SK-N-SH (cell line): ENCODE measurements at regions not wholly inside any gene's neighbourhood (a gene's known extent, or its start where the extent isn't known, plus 50 kb on each side); places are given as distances from the start of the nearest gene placed in this dataset.

ENCODE experiments used
- CTCF ChIA-PET: fragments of 300-600, 350-600 bp; formaldehyde crosslinking; extraction: SDS; loops from one replicate; lab custom pipeline; 2021; lab: Yijun Ruan, JAX
- POLR2A ChIA-PET: fragments of 350-600 bp; sonication (Branson Sonifier 250); formaldehyde crosslinking; extraction: SDS; loops from one replicate; lab custom pipeline; 2020; ENCODE audit warnings: antibody characterized with exemption, inconsistent platforms; lab: Yijun Ruan, JAX
- DNase-seq: peaks from one replicate; pipeline ENCODE4 v3.0.0; 2012
- H2AFZ ChIP-seq: fragments of 200-600 bp; sonication (generic); 2 replicates; pipeline ENCODE4 v1.8.1; 2016; ENCODE audit warnings: antibody characterized with exemption, mild to moderate bottlenecking, low read depth
- H3F3A ChIP-seq: fragments of 200-600 bp; sonication (generic); replicated peaks from 2 replicates; pipeline ENCODE3; 2016; ENCODE audit warnings: antibody characterized with exemption, mild to moderate bottlenecking; ENCODE audit not compliant: insufficient read depth
- H3K27ac ChIP-seq, 2 experiments: fragments of 200-500 bp in 1 of 2; fragments of 200-600 bp in 1 of 2; sonication (Bioruptor generic) in 1 of 2; sonication (generic), shearing (Covaris generic) in 1 of 2; 2 replicates each; pipeline versions ENCODE4 v1.5.1 to v1.6.1; 2014 to 2016; ENCODE audit warnings: low read depth in 2 of 2, inconsistent platforms in 1 of 2, low read length in 1 of 2, mild to moderate bottlenecking in 1 of 2, mixed read lengths in 1 of 2
- H3K27me3 ChIP-seq: fragments of 200-600 bp; sonication (generic), shearing (Covaris generic); 2 replicates; pipeline ENCODE4 v1.6.1; 2016; ENCODE audit warnings: mixed run types; ENCODE audit not compliant: insufficient read depth
- H3K36me3 ChIP-seq, 2 experiments: fragments of 200-500 bp in 1 of 2; fragments of 200-600 bp in 1 of 2; sonication (Bioruptor generic) in 1 of 2; sonication (generic) in 1 of 2; replicated peaks in 1 of 2; 2 replicates each; pipeline versions ENCODE3 to v1.5.1; 2014 to 2016; ENCODE audit warnings: low read length in 1 of 2, mild to moderate bottlenecking in 1 of 2; ENCODE audit not compliant: insufficient read depth in 2 of 2, control insufficient read depth in 1 of 2
- H3K4me1 ChIP-seq, 2 experiments: fragments of 200-500 bp in 1 of 2; fragments of 200-600 bp in 1 of 2; sonication (Bioruptor generic) in 1 of 2; sonication (generic), shearing (Covaris generic) in 1 of 2; 2 replicates each; pipeline versions ENCODE4 v1.5.1 to v1.6.1; 2014 to 2016; ENCODE audit warnings: low read depth in 1 of 2, low read length in 1 of 2, mixed run types in 1 of 2; ENCODE audit not compliant: insufficient read depth in 2 of 2, control insufficient read depth in 1 of 2
- H3K4me2 ChIP-seq: fragments of 200-600 bp; sonication (generic), shearing (Covaris generic); 2 replicates; pipeline ENCODE4 v1.6.1; 2017; ENCODE audit warnings: mixed run types
- H3K4me3 ChIP-seq, 2 experiments: fragments of 200-500 bp in 1 of 2; fragments of 200-600 bp in 1 of 2; sonication (Bioruptor generic) in 1 of 2; sonication (generic), shearing (Covaris generic) in 1 of 2; 2 replicates each; pipeline versions ENCODE4 v1.5.1 to v1.8.1; 2014 to 2016; ENCODE audit warnings: low read depth in 2 of 2, inconsistent platforms in 1 of 2, low read length in 1 of 2, mild to moderate bottlenecking in 1 of 2, mixed read lengths in 1 of 2, moderate library complexity in 1 of 2
- H3K79me2 ChIP-seq: fragments of 200-600 bp; sonication (generic); 2 replicates; pipeline ENCODE4 v1.8.1; 2017; ENCODE audit warnings: mild to moderate bottlenecking; ENCODE audit not compliant: insufficient read depth
- H3K9ac ChIP-seq: fragments of 200-600 bp; sonication (generic); 2 replicates; pipeline ENCODE4 v1.6.1; 2017; ENCODE audit warnings: mixed run types
- H3K9me2 ChIP-seq: fragments of 200-600 bp; sonication (generic); 2 replicates; pipeline ENCODE4 v1.6.1; 2017; ENCODE audit warnings: mixed run types
- H3K9me3 ChIP-seq: fragments of 200-600 bp; sonication (generic); 2 replicates; pipeline ENCODE4 v1.6.1; 2017; ENCODE audit warnings: mixed run types, mild to moderate bottlenecking, moderate library complexity
- H4K20me1 ChIP-seq: fragments of 200-600 bp; sonication (generic); 2 replicates; pipeline ENCODE4 v1.6.1; 2017; ENCODE audit warnings: mild to moderate bottlenecking, mixed run types; ENCODE audit not compliant: insufficient read depth
- CHD2 ChIP-seq: fragments of 150-350 bp; IDR thresholded peaks from 2 replicates; pipeline ENCODE4 v1.6.1; 2018; ENCODE audit warnings: low read length; ENCODE audit not compliant: partially characterized antibody
- ELF1 ChIP-seq: IDR thresholded peaks from 2 replicates; pipeline ENCODE4 v1.4.0; 2012
- EP300 ChIP-seq, 2 experiments: IDR thresholded peaks; 2 replicates each; pipeline versions ENCODE4 v1.4.0 to v1.6.1; 2012; ENCODE audit warnings: borderline replicate concordance in 1 of 2, low read depth in 1 of 2, low read length in 1 of 2
- FOSL2 ChIP-seq: IDR thresholded peaks from 2 replicates; pipeline ENCODE4 v1.4.0; 2012; ENCODE audit warnings: low read depth, mild to moderate bottlenecking, moderate library complexity, borderline replicate concordance
- FOXJ3 ChIP-seq: sonication (generic); formaldehyde crosslinking; IDR thresholded peaks from 2 replicates; pipeline ENCODE4 v1.5.1; 2020; ENCODE audit warnings: mild to moderate bottlenecking, missing genetic modification reagents
- JUND ChIP-seq: IDR thresholded peaks from 2 replicates; pipeline ENCODE4 v1.4.0; 2012
- MEF2A ChIP-seq: IDR thresholded peaks from 2 replicates; pipeline ENCODE4 v1.4.0; 2012; ENCODE audit warnings: low read depth, borderline replicate concordance
- NRF1 ChIP-seq: IDR thresholded peaks from 2 replicates; pipeline ENCODE4 v1.6.1; 2012; ENCODE audit warnings: low read depth, mild to moderate bottlenecking, low read length
- POLR2AphosphoS5 ChIP-seq: IDR thresholded peaks from 2 replicates; pipeline ENCODE4 v1.6.1; 2012; ENCODE audit warnings: low read depth, low read length
- RCOR1 ChIP-seq: fragments of 150-350 bp; IDR thresholded peaks from 2 replicates; pipeline ENCODE4 v1.6.1; 2017; ENCODE audit warnings: antibody characterized with exemption, low read length
- SIN3A ChIP-seq: IDR thresholded peaks from 2 replicates; pipeline ENCODE4 v1.6.1; 2012; ENCODE audit warnings: low read depth, mild to moderate bottlenecking, low read length, moderate library complexity, borderline replicate concordance
- SMC3 ChIP-seq: IDR thresholded peaks from 2 replicates; pipeline ENCODE4 v1.6.1; 2012; ENCODE audit warnings: low read depth, low read length, improper control_type of control experiment
- WGBS: methylation state at CpG from one replicate; pipeline ENCODE4 v1.1.6; 2017; ENCODE audit warnings: low lambda C conversion rate; 5-methylcytosine and 5-hydroxymethylcytosine counted together
- TF ChIP-seq, protein P1 (sequence below): IDR thresholded peaks from 2 replicates; pipeline ENCODE4 v1.4.0; 2012; ENCODE audit warnings: low read depth, borderline replicate concordance
- TF ChIP-seq, protein P2 (sequence below): IDR thresholded peaks from 2 replicates; pipeline ENCODE4 v1.4.0; 2012; ENCODE audit warnings: low read depth, borderline replicate concordance
- TF ChIP-seq, protein P3 (sequence below): fragments of 150-350 bp; IDR thresholded peaks from 2 replicates; pipeline ENCODE4 v1.6.1; 2016; ENCODE audit warnings: mild to moderate bottlenecking, low read depth, low read length
- TF ChIP-seq, protein P4 (sequence below): IDR thresholded peaks from 2 replicates; pipeline ENCODE4 v1.4.0; 2012; ENCODE audit warnings: low read depth

DNA sequence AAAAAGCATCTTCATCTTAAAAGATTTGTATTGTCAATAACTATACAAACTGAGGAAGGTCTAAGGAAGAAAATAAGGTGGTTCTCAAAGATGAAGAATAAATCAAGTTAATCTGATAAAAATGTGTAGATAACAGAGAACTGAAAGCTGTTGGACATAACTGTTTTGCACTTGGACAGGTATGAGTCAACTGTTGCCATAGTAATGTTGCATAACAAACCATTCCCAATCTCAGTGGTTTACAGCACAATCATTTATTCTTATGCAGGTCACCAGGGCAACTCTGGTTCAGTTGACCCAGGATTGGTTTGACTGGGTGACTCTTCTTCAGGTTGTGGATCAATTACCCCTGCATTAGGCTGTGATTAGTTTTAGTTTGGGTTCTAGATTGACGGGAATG, 2197.7 kb downstream of the ARAP2 start:
- H3F3A ChIP-seq = no peaks in the 10 kb centered on the region
- DNase-seq = no peak
- no peak overlapping the region; a peak in 1 of 4 replicates for H3K27ac ChIP-seq
- H3K4me2 ChIP-seq = no peak overlapping the region
- H3K4me1 ChIP-seq = no peaks in the 10 kb centered on the region
- no peak overlapping the region for H3K4me3 ChIP-seq
- H3K79me2 ChIP-seq = no peaks in the 10 kb centered on the region
- no peaks in the 10 kb centered on the region for H3K27me3 ChIP-seq
- no peaks in the 10 kb centered on the region for H4K20me1 ChIP-seq
- no peaks in the 10 kb centered on the region for H3K9me2 ChIP-seq
- ChIA-PET CTCF (interaction anchor here (0.6 kb wide), 1 partner anchor 33 kb away, joined by 3 read pairs; no protein-coding TSS in a partner anchor), POLR2A (no interaction called here)
- H3K9me3 ChIP-seq = no peaks in the 10 kb centered on the region; the same call in 1 of the 2 replicates
- no peaks in the 10 kb centered on the region for H3K36me3 ChIP-seq
- H2AFZ ChIP-seq = no peak overlapping the region
- H3K9ac ChIP-seq = no peak overlapping the region
- TF ChIP-seq, protein P1, sequence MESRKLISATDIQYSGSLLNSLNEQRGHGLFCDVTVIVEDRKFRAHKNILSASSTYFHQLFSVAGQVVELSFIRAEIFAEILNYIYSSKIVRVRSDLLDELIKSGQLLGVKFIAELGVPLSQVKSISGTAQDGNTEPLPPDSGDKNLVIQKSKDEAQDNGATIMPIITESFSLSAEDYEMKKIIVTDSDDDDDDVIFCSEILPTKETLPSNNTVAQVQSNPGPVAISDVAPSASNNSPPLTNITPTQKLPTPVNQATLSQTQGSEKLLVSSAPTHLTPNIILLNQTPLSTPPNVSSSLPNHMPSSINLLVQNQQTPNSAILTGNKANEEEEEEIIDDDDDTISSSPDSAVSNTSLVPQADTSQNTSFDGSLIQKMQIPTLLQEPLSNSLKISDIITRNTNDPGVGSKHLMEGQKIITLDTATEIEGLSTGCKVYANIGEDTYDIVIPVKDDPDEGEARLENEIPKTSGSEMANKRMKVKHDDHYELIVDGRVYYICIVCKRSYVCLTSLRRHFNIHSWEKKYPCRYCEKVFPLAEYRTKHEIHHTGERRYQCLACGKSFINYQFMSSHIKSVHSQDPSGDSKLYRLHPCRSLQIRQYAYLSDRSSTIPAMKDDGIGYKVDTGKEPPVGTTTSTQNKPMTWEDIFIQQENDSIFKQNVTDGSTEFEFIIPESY = no peak
- TF ChIP-seq SMC3 = no peak
- no peak for TF ChIP-seq POLR2AphosphoS5
- no peak for TF ChIP-seq ELF1
- no peak for TF ChIP-seq CHD2
- no peak for TF ChIP-seq FOXJ3 (CRISPR knock-in tag)
- TF ChIP-seq, protein P2, sequence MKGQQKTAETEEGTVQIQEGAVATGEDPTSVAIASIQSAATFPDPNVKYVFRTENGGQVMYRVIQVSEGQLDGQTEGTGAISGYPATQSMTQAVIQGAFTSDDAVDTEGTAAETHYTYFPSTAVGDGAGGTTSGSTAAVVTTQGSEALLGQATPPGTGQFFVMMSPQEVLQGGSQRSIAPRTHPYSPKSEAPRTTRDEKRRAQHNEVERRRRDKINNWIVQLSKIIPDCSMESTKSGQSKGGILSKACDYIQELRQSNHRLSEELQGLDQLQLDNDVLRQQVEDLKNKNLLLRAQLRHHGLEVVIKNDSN = no peak
- TF ChIP-seq NRF1 = no peak
- no peak for TF ChIP-seq JUND
- TF ChIP-seq FOSL2 = no peak
- no peak for TF ChIP-seq RCOR1
- no peak for TF ChIP-seq EP300 (IDR thresholded peaks at IDR 0.05; ENCODE audit: borderline replicate concordance in 1 of 2, low read depth in 1 of 2, low read length in 1 of 2)
- TF ChIP-seq, protein P3, sequence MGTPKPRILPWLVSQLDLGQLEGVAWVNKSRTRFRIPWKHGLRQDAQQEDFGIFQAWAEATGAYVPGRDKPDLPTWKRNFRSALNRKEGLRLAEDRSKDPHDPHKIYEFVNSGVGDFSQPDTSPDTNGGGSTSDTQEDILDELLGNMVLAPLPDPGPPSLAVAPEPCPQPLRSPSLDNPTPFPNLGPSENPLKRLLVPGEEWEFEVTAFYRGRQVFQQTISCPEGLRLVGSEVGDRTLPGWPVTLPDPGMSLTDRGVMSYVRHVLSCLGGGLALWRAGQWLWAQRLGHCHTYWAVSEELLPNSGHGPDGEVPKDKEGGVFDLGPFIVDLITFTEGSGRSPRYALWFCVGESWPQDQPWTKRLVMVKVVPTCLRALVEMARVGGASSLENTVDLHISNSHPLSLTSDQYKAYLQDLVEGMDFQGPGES = no peak
- no peak for TF ChIP-seq MEF2A
- TF ChIP-seq, protein P4, sequence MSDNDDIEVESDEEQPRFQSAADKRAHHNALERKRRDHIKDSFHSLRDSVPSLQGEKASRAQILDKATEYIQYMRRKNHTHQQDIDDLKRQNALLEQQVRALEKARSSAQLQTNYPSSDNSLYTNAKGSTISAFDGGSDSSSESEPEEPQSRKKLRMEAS = no peak
- no peak for TF ChIP-seq SIN3A
- 85% methylated on average over 1 of the region's 1 CpG for WGBS
